Esophagus squamous epithelium (tissue), 5 donors: ENCODE measurements at regions not wholly inside any gene's neighbourhood (a gene's known extent, or its start where the extent isn't known, plus 50 kb on each side); places are given as distances from the start of the nearest gene placed in this dataset.

ENCODE experiments used
- DNase-seq: peaks from one replicate; lab custom pipeline; 2025; lab: John Stamatoyannopoulos, UW
- H3K27ac ChIP-seq, 4 donors: fragments of 200-600 bp; sonication (generic); one replicate each; pipeline ENCODE4 v1.5.1; 2016 to 2019; ENCODE audit warnings: mild to moderate bottlenecking in 1 of 4
- H3K27me3 ChIP-seq, 4 donors: fragments of 200-600 bp; sonication (generic); 1 replicate in 3 of 4; 2 replicates in 1 of 4; pipeline versions ENCODE4 v1.5.1 to v1.6.0; 2017 to 2021; ENCODE audit warnings: antibody characterized with exemption in 1 of 4
- H3K36me3 ChIP-seq, 3 donors: fragments of 200-600 bp; sonication (generic); one replicate each; pipeline ENCODE4 v1.5.1; 2016 to 2019
- H3K4me1 ChIP-seq, 3 donors: fragments of 200-600 bp; sonication (generic); one replicate each; pipeline ENCODE4 v1.5.1; 2017 to 2019
- H3K4me3 ChIP-seq, 4 donors: fragments of 200-600 bp; sonication (generic); 1 replicate in 3 of 4; 2 replicates in 1 of 4; pipeline ENCODE4 v1.5.1; 2016 to 2019; ENCODE audit warnings: mild to moderate bottlenecking in 2 of 4, moderate library complexity in 1 of 4
- H3K9me3 ChIP-seq, 3 donors: fragments of 200-600 bp; sonication (generic); one replicate each; pipeline ENCODE4 v1.5.1; 2016 to 2019
- POLR2A ChIP-seq, 4 donors: fragments of 450-650 bp; IDR thresholded peaks; one replicate each; pipeline ENCODE4 v1.6.1; 2017; ENCODE audit warnings: antibody characterized with exemption in 4 of 4, mild to moderate bottlenecking in 4 of 4, moderate library complexity in 3 of 4
- WGBS, 2 donors: methylation state at CpG; one replicate each; pipeline ENCODE4 v1.1.5; 2018; 5-methylcytosine and 5-hydroxymethylcytosine counted together
- intact Hi-C: fragments of 100-400 bp; cut with DNase I; formaldehyde crosslinking; loops from one replicate; pipeline ENCODE4 v1.15.0; 2022
- TF ChIP-seq, protein P1 (sequence below), 6 experiments: fragments of 450-650 bp in 4 of 6; fragments of 200-600 bp in 2 of 6; sonication (generic) in 2 of 6; IDR thresholded peaks; one replicate each; pipeline ENCODE4 v1.5.1; 2016 to 2019; ENCODE audit warnings: antibody characterized with exemption in 6 of 6, mild to moderate bottlenecking in 4 of 6, moderate library complexity in 4 of 6
- donor health status: DM: yes; HTN: yes; CAD: no.

DNA sequence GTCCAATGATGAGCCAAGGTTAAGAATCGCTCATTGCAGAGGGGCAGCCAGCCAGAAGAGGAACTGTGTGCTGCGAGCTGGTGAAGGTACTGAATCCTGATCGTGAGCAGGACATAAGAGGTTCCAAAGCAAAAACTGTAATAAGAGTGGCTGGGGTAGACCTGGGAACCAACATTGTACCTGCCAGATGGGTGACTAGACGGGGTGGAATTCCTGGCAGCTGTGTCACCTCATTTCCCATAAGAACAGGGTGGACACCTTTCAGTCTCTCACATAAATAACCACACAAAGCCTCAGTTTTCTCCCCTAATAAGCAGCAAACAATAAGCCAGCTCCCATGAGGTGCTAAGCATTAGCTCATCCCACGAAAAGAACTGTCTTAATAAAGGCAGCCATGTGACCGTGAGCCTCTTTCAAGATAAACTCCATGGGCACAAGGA lies 290.3 kb downstream of the SOX9 start:
- intact Hi-C loops = no loop called here
- Histone ChIP-seq H3K27ac (peak overlapping the region in 3 of 4 donors; percentile 3 to 71 (median 43)), H3K4me1 (peaks cover 1 to 59% (median 25%) of the 10 kb centered on the region in 3 donors), H3K9me3 (no peaks in the 10 kb centered on the region), H3K36me3 (no peaks in the 10 kb centered on the region), H3K4me3 (no peak overlapping the region), H3K27me3 (no peaks in the 10 kb centered on the region)
- WGBS, 2 donors = 48 to 59% methylated on average over 6 of the region's 6 CpGs
- no peak for TF ChIP-seq POLR2A (IDR thresholded peaks at IDR 0.05)
- TF ChIP-seq, protein P1, sequence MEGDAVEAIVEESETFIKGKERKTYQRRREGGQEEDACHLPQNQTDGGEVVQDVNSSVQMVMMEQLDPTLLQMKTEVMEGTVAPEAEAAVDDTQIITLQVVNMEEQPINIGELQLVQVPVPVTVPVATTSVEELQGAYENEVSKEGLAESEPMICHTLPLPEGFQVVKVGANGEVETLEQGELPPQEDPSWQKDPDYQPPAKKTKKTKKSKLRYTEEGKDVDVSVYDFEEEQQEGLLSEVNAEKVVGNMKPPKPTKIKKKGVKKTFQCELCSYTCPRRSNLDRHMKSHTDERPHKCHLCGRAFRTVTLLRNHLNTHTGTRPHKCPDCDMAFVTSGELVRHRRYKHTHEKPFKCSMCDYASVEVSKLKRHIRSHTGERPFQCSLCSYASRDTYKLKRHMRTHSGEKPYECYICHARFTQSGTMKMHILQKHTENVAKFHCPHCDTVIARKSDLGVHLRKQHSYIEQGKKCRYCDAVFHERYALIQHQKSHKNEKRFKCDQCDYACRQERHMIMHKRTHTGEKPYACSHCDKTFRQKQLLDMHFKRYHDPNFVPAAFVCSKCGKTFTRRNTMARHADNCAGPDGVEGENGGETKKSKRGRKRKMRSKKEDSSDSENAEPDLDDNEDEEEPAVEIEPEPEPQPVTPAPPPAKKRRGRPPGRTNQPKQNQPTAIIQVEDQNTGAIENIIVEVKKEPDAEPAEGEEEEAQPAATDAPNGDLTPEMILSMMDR (IDR thresholded peaks at IDR 0.05) = no peak
- DNase-seq = no peak

DNA sequence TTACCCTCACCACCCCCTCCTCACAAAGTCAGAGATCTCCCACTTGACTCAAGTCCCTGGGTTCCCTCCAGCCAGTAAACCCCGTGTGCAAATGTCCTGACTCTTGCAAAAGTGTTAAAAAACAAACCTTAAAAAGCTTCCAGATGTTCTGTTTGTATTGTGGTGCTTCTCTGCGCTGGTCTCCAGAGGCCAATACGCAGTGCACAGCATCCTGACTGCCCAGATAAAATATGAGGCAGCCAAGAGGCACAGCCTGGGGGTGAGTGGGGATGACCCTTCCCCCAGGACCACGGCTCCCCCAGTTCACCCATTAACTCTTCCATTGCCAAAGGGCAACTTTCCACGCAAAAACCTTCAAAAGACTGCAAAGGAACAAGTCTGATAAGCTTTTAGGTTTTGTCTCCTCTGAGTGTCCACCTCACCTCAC lies 291.8 kb downstream of the SOX9 start:
- Histone ChIP-seq H3K36me3 (peaks cover 0 to 6% (median 0%) of the 10 kb centered on the region in 3 donors), H3K4me3 (no peak overlapping the region), H3K27me3 (no peaks in the 10 kb centered on the region), H3K9me3 (peaks cover 0 to 10% (median 6%) of the 10 kb centered on the region in 3 donors), H3K4me1 (peaks cover 6 to 55% (median 21%) of the 10 kb centered on the region in 3 donors), H3K27ac (no peak overlapping the region)
- intact Hi-C loops = no loop called here
- no peak for DNase-seq
- TF ChIP-seq POLR2A (IDR thresholded peaks at IDR 0.05) = no peak
- TF ChIP-seq, protein P1 (IDR thresholded peaks at IDR 0.05) = no peak
- WGBS, 2 donors = 65 to 76% methylated on average over 4 of the region's 5 CpGs

GRCh38 chr17:72413077-72414031 lies 292.5 kb downstream of the SOX9 start:
- DNase-seq = no peak
- H3K4me1 ChIP-seq = peaks cover 6 to 48% (median 14%) of the 10 kb centered on the region in 3 donors
- peaks cover 0 to 13% (median 0%) of the 10 kb centered on the region in 3 donors for H3K36me3 ChIP-seq
- no peak for TF ChIP-seq POLR2A (IDR thresholded peaks at IDR 0.05)
- TF ChIP-seq, protein P1 (IDR thresholded peaks at IDR 0.05) = no peak
- peaks cover 0 to 17% (median 13%) of the 10 kb centered on the region in 3 donors for H3K9me3 ChIP-seq
- intact Hi-C loops = no loop called here
- no peaks in the 10 kb centered on the region for H3K27me3 ChIP-seq
- no peak overlapping the region for H3K4me3 ChIP-seq
- 93 to 96% methylated on average over 13 to 22 of the region's 23 CpGs for WGBS, 2 donors
- no peak overlapping the region for H3K27ac ChIP-seq

DNA sequence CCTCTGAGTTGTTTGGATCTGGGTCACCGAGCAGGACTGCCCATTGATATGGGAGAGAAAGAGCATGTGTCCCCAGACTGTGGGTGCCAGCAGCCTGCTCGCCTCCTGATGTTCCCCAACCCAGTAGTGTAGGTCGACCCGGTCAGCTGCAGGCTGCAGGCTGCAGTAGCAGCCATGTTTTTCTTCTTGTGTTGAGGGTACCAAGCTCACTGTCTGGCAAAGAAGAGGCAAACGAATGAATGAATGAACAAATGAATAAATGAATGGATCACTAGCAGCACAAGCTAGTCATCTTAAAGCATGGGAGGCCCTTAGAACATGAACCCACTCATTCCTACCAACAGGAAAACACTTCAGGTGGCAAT lies 293.2 kb downstream of the SOX9 start:
- H3K27me3 ChIP-seq = no peaks in the 10 kb centered on the region
- TF ChIP-seq, protein P1 (IDR thresholded peaks at IDR 0.05) = no peak
- no peak for TF ChIP-seq POLR2A (IDR thresholded peaks at IDR 0.05)
- intact Hi-C loops = no loop called here
- H3K4me3 ChIP-seq = no peak overlapping the region
- H3K4me1 ChIP-seq = peaks cover 6 to 45% (median 9%) of the 10 kb centered on the region in 3 donors
- peaks cover 0 to 20% (median 15%) of the 10 kb centered on the region in 3 donors for H3K9me3 ChIP-seq
- no peak for DNase-seq
- peaks cover 0 to 18% (median 0%) of the 10 kb centered on the region in 3 donors for H3K36me3 ChIP-seq
- H3K27ac ChIP-seq = no peak overlapping the region
- WGBS, 2 donors = 58 to 89% methylated on average over 2 to 4 of the region's 5 CpGs
